A549 (cell line): ENCODE measurements at regions not wholly inside any gene's neighbourhood (a gene's known extent, or its start where the extent isn't known, plus 50 kb on each side); places are given as distances from the start of the nearest gene placed in this dataset.
A peak's percentile ranks its signal among the peaks of the same experiment; 100 is the strongest.

ENCODE experiments used
- ATAC-seq, 2 experiments: fragments of 200-7000 bp in 1 of 2; fragments of >200 bp in 1 of 2; cut with Nextera tagmentation in 1 of 2; cut with Tn5 transposase in 1 of 2; 3 replicates each; pipeline versions ENCODE4 v1.8.0 to v1.9.1; 2018 to 2020; ENCODE audit warnings: mild to moderate bottlenecking in 1 of 2, moderate library complexity in 1 of 2
- CTCF ChIA-PET: fragments of 300-600 bp; sonication (Branson Sonifier 250); formaldehyde crosslinking; extraction: SDS; loops from one replicate; lab custom pipeline; 2021; ENCODE audit warnings: antibody characterized with exemption, inconsistent platforms; lab: Yijun Ruan, JAX
- POLR2A ChIA-PET: fragments of 350-600 bp; formaldehyde crosslinking; extraction: SDS; loops from one replicate; lab custom pipeline; 2021; ENCODE audit warnings: antibody characterized with exemption, inconsistent platforms; lab: Yijun Ruan, JAX
- DNase-seq, 2 experiments: peaks; one replicate each; pipeline versions ENCODE4 v3.0.0 to v3.0.0-alpha.2; 2011 to 2016; ENCODE audit warnings: low read depth in 1 of 2, low spot score in 1 of 2
- FAIRE-seq: peaks from 2 replicates; lab custom pipeline; 2011; peaks lifted over from hg19 to GRCh38; lab: Jason Lieb, UNC
- H3K27ac ChIP-seq, 2 experiments: fragments of >200 bp; sonication (Bioruptor Twin); formaldehyde crosslinking; 3 replicates each; pipeline ENCODE4 v1.5.1; 2016 to 2017
- H3K4me1 ChIP-seq: fragments of >200 bp; sonication (Bioruptor Twin); formaldehyde crosslinking; 3 replicates; pipeline ENCODE4 v1.6.1; 2016
- H3K4me2 ChIP-seq: fragments of >200 bp; sonication (Bioruptor Twin); formaldehyde crosslinking; 3 replicates; pipeline ENCODE4 v1.6.1; 2016
- H3K4me3 ChIP-seq: fragments of >200 bp; sonication (Bioruptor Twin); formaldehyde crosslinking; 3 replicates; pipeline ENCODE4 v1.5.1; 2016
- H3K9me3 ChIP-seq: fragments of >200 bp; sonication (Bioruptor Twin); formaldehyde crosslinking; 3 replicates; pipeline ENCODE4 v1.6.1; 2016
- BCL3 ChIP-seq: fragments of >200 bp; sonication (Bioruptor Twin); formaldehyde crosslinking; IDR thresholded peaks from 3 replicates; pipeline ENCODE4 v1.6.1; 2016
- CHD4 ChIP-seq: fragments of 200-600 bp; sonication (generic); IDR thresholded peaks from 2 replicates; pipeline ENCODE4 v1.6.1; 2016; ENCODE audit warnings: antibody characterized with exemption, mild to moderate bottlenecking, borderline replicate concordance
- EHMT2 ChIP-seq: fragments of 200-600 bp; sonication (generic); IDR thresholded peaks from 2 replicates; pipeline ENCODE4 v1.6.1; 2016; ENCODE audit warnings: antibody characterized with exemption, low read depth, mild to moderate bottlenecking, moderate library complexity
- FOSB ChIP-seq: fragments of 250-450 bp; sonication (Bioruptor Pico); IDR thresholded peaks from 2 replicates; pipeline ENCODE4 v1.5.0; 2020; ENCODE audit warnings: mild to moderate bottlenecking, moderate library complexity
- FOSL2 ChIP-seq, 2 experiments: fragments of 450-650 bp in 1 of 2; fragments of >200 bp in 1 of 2; sonication (Bioruptor Twin) in 1 of 2; formaldehyde crosslinking; IDR thresholded peaks; 2 replicates each; pipeline versions ENCODE4 v1.5.0 to v1.6.1; 2016 to 2020; ENCODE audit warnings: mild to moderate bottlenecking in 1 of 2, moderate library complexity in 1 of 2
- FOXS1 ChIP-seq: fragments of 250-450 bp; sonication (Bioruptor Pico); IDR thresholded peaks from 2 replicates; pipeline ENCODE4 v1.5.0; 2020; ENCODE audit warnings: mild to moderate bottlenecking, moderate library complexity
- GATA3 ChIP-seq: IDR thresholded peaks from 2 replicates; pipeline ENCODE4 v1.6.1; 2012; ENCODE audit warnings: borderline replicate concordance
- HEYL ChIP-seq: fragments of 250-450 bp; sonication (Bioruptor Pico); IDR thresholded peaks from 2 replicates; pipeline ENCODE4 v1.8.0; 2021; ENCODE audit warnings: mild to moderate bottlenecking, moderate library complexity
- MAX ChIP-seq: IDR thresholded peaks from 2 replicates; pipeline ENCODE4 v1.6.1; 2012
- MYC ChIP-seq: IDR thresholded peaks from 2 replicates; pipeline ENCODE4 v1.6.1; 2012; ENCODE audit warnings: mild to moderate bottlenecking, inconsistent platforms, low read length, improper control_type of control experiment, borderline replicate concordance
- NPAS2 ChIP-seq: fragments of 250-450 bp; sonication (Bioruptor Pico); IDR thresholded peaks from 2 replicates; pipeline ENCODE4 v1.8.0; 2022; ENCODE audit warnings: mild to moderate bottlenecking, moderate library complexity, borderline replicate concordance
- NR3C1 ChIP-seq: fragments of >200 bp; sonication (Bioruptor Twin); formaldehyde crosslinking; IDR thresholded peaks from 3 replicates; pipeline ENCODE4 v1.6.1; 2017
- PBX3 ChIP-seq: IDR thresholded peaks from 2 replicates; pipeline ENCODE4 v1.6.1; 2012
- POLR2AphosphoS2 ChIP-seq: conservative IDR thresholded peaks from 2 replicates; pipeline ENCODE4 v1.6.1; 2012; ENCODE audit warnings: low read length, improper control_type of control experiment, inconsistent platforms
- RARB ChIP-seq: fragments of 250-450 bp; sonication (Bioruptor Pico); IDR thresholded peaks from 2 replicates; pipeline ENCODE4 v1.8.0; 2021; ENCODE audit warnings: mild to moderate bottlenecking, moderate library complexity
- REST ChIP-seq: fragments of 200-600 bp; sonication (generic); IDR thresholded peaks from 2 replicates; pipeline ENCODE4 v1.6.1; 2016; ENCODE audit warnings: antibody characterized with exemption, mild to moderate bottlenecking, moderate library complexity
- ZC3H11A ChIP-seq: fragments of 450-650 bp; IDR thresholded peaks from 2 replicates; pipeline ENCODE4 v1.6.1; 2014; ENCODE audit warnings: antibody characterized with exemption, mild to moderate bottlenecking
- ZFP36 ChIP-seq: fragments of 450-650 bp; IDR thresholded peaks from 2 replicates; pipeline ENCODE4 v1.6.1; 2014; ENCODE audit warnings: borderline replicate concordance; ENCODE audit not compliant: partially characterized antibody
- ZSCAN20 ChIP-seq: fragments of 250-450 bp; sonication (Bioruptor Pico); IDR thresholded peaks from 2 replicates; pipeline ENCODE4 v1.8.0; 2022; ENCODE audit warnings: mild to moderate bottlenecking, moderate library complexity
- WGBS: methylation state at CpG from one replicate; pipeline ENCODE4 v1.1.6; 2017; ENCODE audit errors: missing lambda C conversion rate; 5-methylcytosine and 5-hydroxymethylcytosine counted together

GRCh38 chr21:16550917-16551741 lies 821.3 kb downstream of the USP25 start:
- no peak for FAIRE-seq
- no peak for TF ChIP-seq FOSL2 (IDR thresholded peaks at IDR 0.05)
- TF ChIP-seq FOSL2 (CRISPR knock-in tag; IDR thresholded peaks at IDR 0.05), result no peak
- no peak for TF ChIP-seq RARB (CRISPR knock-in tag)
- TF ChIP-seq FOXS1 (CRISPR knock-in tag), result no peak
- TF ChIP-seq HEYL (CRISPR knock-in tag), result no peak
- peak overlapping the region; percentile 10; the same call in 2 of the 3 replicates for H3K4me2 ChIP-seq
- H3K9me3 ChIP-seq, result no peaks in the 10 kb centered on the region
- CTCF ChIA-PET, result no interaction called here
- POLR2A ChIA-PET, result no interaction called here
- H3K4me1 ChIP-seq, result peaks cover 16% of the 10 kb centered on the region; the same call in 2 of the 3 replicates
- 68% methylated on average over 7 of the region's 7 CpGs for WGBS
- DNase-seq, result no peak
- 0 out of 6 replicates have a peak, but pooled peaks of 1 of the 2 experiments have one; percentile 30 for ATAC-seq
- no peak overlapping the region for H3K27ac ChIP-seq
- no peak overlapping the region for H3K4me3 ChIP-seq

GRCh38 chr21:16552880-16553279 lies 823.1 kb downstream of the USP25 start:
- Histone ChIP-seq H3K4me1 (peaks cover 16% of the 10 kb centered on the region; the same call in 2 of the 3 replicates), H3K4me3 (no peak overlapping the region), H3K27ac (no peak overlapping the region), H3K4me2 (no peak overlapping the region), H3K9me3 (no peaks in the 10 kb centered on the region)
- DNase-seq, result no peak
- FAIRE-seq, result no peak
- POLR2A ChIA-PET, result no interaction called here
- 96% methylated on average over 2 of the region's 2 CpGs for WGBS
- no peak for TF ChIP-seq REST
- no peak for TF ChIP-seq EHMT2
- no peak for TF ChIP-seq ZFP36
- no peak for TF ChIP-seq FOSB (CRISPR knock-in tag)
- no peak for TF ChIP-seq ZSCAN20 (CRISPR knock-in tag)
- TF ChIP-seq NPAS2 (CRISPR knock-in tag), result no peak
- TF ChIP-seq NR3C1, result no peak
- no peak for TF ChIP-seq HEYL (CRISPR knock-in tag)
- TF ChIP-seq BCL3, result no peak
- TF ChIP-seq CHD4, result no peak
- no peak for TF ChIP-seq MAX
- TF ChIP-seq PBX3, result no peak
- CTCF ChIA-PET, result no interaction called here
- ATAC-seq, result no peak

- FAIRE-seq (no peak), ATAC-seq (no peak), DNase-seq (no peak)
- WGBS, result 89% methylated on average over 9 of the region's 9 CpGs
- no peaks in the 10 kb centered on the region for H3K9me3 ChIP-seq
- no peak overlapping the region for H3K4me3 ChIP-seq
- peaks cover 16% of the 10 kb centered on the region; the same call in 2 of the 3 replicates for H3K4me1 ChIP-seq
- H3K4me2 ChIP-seq, result no peak overlapping the region
- TF ChIP-seq FOSB (CRISPR knock-in tag), result no peak
- TF ChIP-seq RARB (CRISPR knock-in tag), result no peak
- no peak for TF ChIP-seq MYC
- TF ChIP-seq POLR2AphosphoS2, result no peak
- no peak for TF ChIP-seq ZC3H11A
- TF ChIP-seq GATA3, result no peak
- no peak overlapping the region for H3K27ac ChIP-seq
- ChIA-PET CTCF (no interaction called here), POLR2A (no interaction called here)
Observed at GRCh38 chr21:16554503-16554902, 824.7 kb downstream of the USP25 start.
